ENCODE measurements at regions not wholly inside any gene's neighbourhood (a gene's known extent, or its start where the extent isn't known, plus 50 kb on each side); places are given as distances from the start of the nearest gene placed in this dataset.

GRCh38 chr10:106139915-106140314 lies 1024.6 kb downstream of the SORCS1 start:
- no peak for TF ChIP-seq CTCF (IDR thresholded peaks at IDR 0.05; ENCODE audit: borderline replicate concordance, insufficient read depth, low read depth, low read length)
- no peak overlapping the region for H3K4me3 ChIP-seq (ENCODE audit: low read depth, low read length)

GRCh38 chr10:106136175-106136574 lies 1028.3 kb downstream of the SORCS1 start:
- H3K4me3 ChIP-seq (ENCODE audit: low read depth, low read length): no peak overlapping the region
- TF ChIP-seq CTCF (IDR thresholded peaks at IDR 0.05; ENCODE audit: borderline replicate concordance, insufficient read depth, low read depth, low read length): no peak

- no peak for TF ChIP-seq CTCF (IDR thresholded peaks at IDR 0.05; ENCODE audit: borderline replicate concordance, insufficient read depth, low read depth, low read length)
- H3K4me3 ChIP-seq (ENCODE audit: low read depth, low read length): no peak overlapping the region
Measured at GRCh38 chr10:106134326-106135000, 1030.0 kb downstream of the SORCS1 start.

GRCh38 chr10:106133451-106133850 lies 1031.1 kb downstream of the SORCS1 start:
- TF ChIP-seq CTCF (IDR thresholded peaks at IDR 0.05; ENCODE audit: borderline replicate concordance, insufficient read depth, low read depth, low read length): no peak
- no peak overlapping the region for H3K4me3 ChIP-seq (ENCODE audit: low read depth, low read length)

GRCh38 chr10:106132956-106133355 lies 1031.5 kb downstream of the SORCS1 start:
- H3K4me3 ChIP-seq (ENCODE audit: low read depth, low read length): no peak overlapping the region
- no peak for TF ChIP-seq CTCF (IDR thresholded peaks at IDR 0.05; ENCODE audit: borderline replicate concordance, insufficient read depth, low read depth, low read length)

- no peak overlapping the region for H3K4me3 ChIP-seq (ENCODE audit: low read depth, low read length)
- no peak for TF ChIP-seq CTCF (IDR thresholded peaks at IDR 0.05; ENCODE audit: borderline replicate concordance, insufficient read depth, low read depth, low read length)
Measured at GRCh38 chr10:106114656-106115186, 1049.8 kb downstream of the SORCS1 start.

- TF ChIP-seq CTCF (IDR thresholded peaks at IDR 0.05; ENCODE audit: borderline replicate concordance, insufficient read depth, low read depth, low read length): no peak
- H3K4me3 ChIP-seq (ENCODE audit: low read depth, low read length): no peak overlapping the region
Measured at GRCh38 chr10:106111246-106111645, 1053.3 kb downstream of the SORCS1 start.

Data from GM12875 (cell line).